Mesendoderm (in vitro differentiated cells): ENCODE measurements at regions not wholly inside any gene's neighbourhood (a gene's known extent, or its start where the extent isn't known, plus 50 kb on each side); places are given as distances from the start of the nearest gene placed in this dataset.

ENCODE experiments used
- DNase-seq: peaks from one replicate; pipeline ENCODE4 v3.0.0; 2013
- H2AK5ac ChIP-seq: 2 replicates; pipeline ENCODE4 v1.6.1; 2013; ENCODE audit warnings: low read length, inconsistent platforms
- H2BK120ac ChIP-seq: 2 replicates; pipeline ENCODE4 v1.6.1; 2013; ENCODE audit warnings: low read depth, mild to moderate bottlenecking, low read length, moderate library complexity, mixed read lengths
- H2BK15ac ChIP-seq: replicated peaks from 2 replicates; pipeline ENCODE4 v1.6.1; 2013; ENCODE audit warnings: low read depth, mild to moderate bottlenecking, moderate library complexity
- H2BK5ac ChIP-seq: 2 replicates; pipeline ENCODE4 v1.6.1; 2013; ENCODE audit warnings: low read length, inconsistent platforms
- H3K18ac ChIP-seq: 2 replicates; pipeline ENCODE4 v1.6.1; 2013; ENCODE audit warnings: mild to moderate bottlenecking, low read length, mixed read lengths
- H3K23ac ChIP-seq: one replicate; pipeline ENCODE4 v1.6.1; 2013; ENCODE audit warnings: low read length
- H3K27ac ChIP-seq: 2 replicates; pipeline ENCODE4 v1.5.1; 2013; ENCODE audit warnings: low read depth, mild to moderate bottlenecking, inconsistent platforms, low read length, moderate library complexity
- H3K27me3 ChIP-seq: 2 replicates; pipeline ENCODE4 v1.6.1; 2013; ENCODE audit warnings: low read length, control low read depth, mild to moderate bottlenecking, inconsistent platforms; ENCODE audit not compliant: insufficient read depth, poor library complexity
- H3K36me3 ChIP-seq: 2 replicates; pipeline ENCODE4 v1.6.1; 2013; ENCODE audit warnings: low read length, inconsistent platforms; ENCODE audit not compliant: control insufficient read depth, insufficient read depth
- H3K4ac ChIP-seq: one replicate; pipeline ENCODE4 v1.6.1; 2013; ENCODE audit warnings: low read depth, mild to moderate bottlenecking, low read length, moderate library complexity
- H3K4me1 ChIP-seq: 2 replicates; pipeline ENCODE4 v1.6.1; 2013; ENCODE audit warnings: low read depth, low read length, inconsistent platforms; ENCODE audit not compliant: control insufficient read depth
- H3K4me2 ChIP-seq: 2 replicates; pipeline ENCODE4 v1.6.1; 2013; ENCODE audit warnings: low read length
- H3K4me3 ChIP-seq: 2 replicates; pipeline ENCODE4 v1.5.1; 2013; ENCODE audit warnings: mild to moderate bottlenecking, low read length
- H3K56ac ChIP-seq: one replicate; pipeline ENCODE4 v1.6.1; 2013; ENCODE audit warnings: low read length
- H3K79me1 ChIP-seq: 2 replicates; pipeline ENCODE4 v1.6.1; 2013; ENCODE audit warnings: low read length, inconsistent platforms
- H3K79me2 ChIP-seq: 2 replicates; pipeline ENCODE4 v1.6.1; 2013; ENCODE audit warnings: mild to moderate bottlenecking, low read length; ENCODE audit not compliant: control insufficient read depth, insufficient read depth
- H3K9ac ChIP-seq: 2 replicates; pipeline ENCODE4 v1.6.1; 2013; ENCODE audit warnings: low read length, inconsistent platforms
- H4K5ac ChIP-seq: one replicate; pipeline ENCODE4 v1.6.1; 2013; ENCODE audit warnings: low read length
- H4K8ac ChIP-seq: one replicate; pipeline ENCODE4 v1.6.1; 2013; ENCODE audit warnings: low read depth, mild to moderate bottlenecking, control low read depth, low read length, moderate library complexity
- WGBS: extraction: QIAGEN DNeasy Blood & Tissue Kit; methylation state at CpG from one replicate; pipeline ENCODE4 v1.1.7; 2013; ENCODE audit warnings: low lambda C conversion rate, missing lambda C conversion rate; ENCODE audit not compliant: insufficient coverage; ENCODE audit errors: extremely low coverage; 5-methylcytosine and 5-hydroxymethylcytosine counted together

DNA sequence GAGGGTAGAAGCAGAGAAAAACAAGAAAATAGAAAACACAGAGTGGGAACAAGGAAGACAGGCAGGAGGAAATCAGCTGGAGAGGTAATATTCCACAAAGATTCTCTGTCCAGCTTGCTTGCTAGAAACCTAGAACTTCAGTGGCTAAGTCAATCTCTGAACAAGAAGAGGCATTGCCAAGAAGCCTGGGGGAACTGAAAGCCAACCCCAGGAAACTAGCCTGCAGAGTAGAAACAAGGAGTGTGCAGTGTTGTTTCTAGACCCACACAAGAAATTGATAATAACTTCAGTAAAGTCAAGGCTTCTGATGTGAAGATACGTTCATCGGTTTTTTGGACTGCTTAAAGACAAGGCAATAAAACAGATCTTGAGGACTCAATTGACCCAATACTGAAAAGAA is 234.5 kb upstream of the MAP3K1 start:
- DNase-seq: no peak
- no peak overlapping the region for H3K4me2 ChIP-seq
- no peaks in the 10 kb centered on the region for H3K79me2 ChIP-seq
- H3K4ac ChIP-seq: no peak overlapping the region
- no peak overlapping the region for H3K27ac ChIP-seq
- WGBS: no CpG with 5 or more reads among the region's 2 CpGs
- H3K23ac ChIP-seq: no peak overlapping the region
- no peak overlapping the region for H3K9ac ChIP-seq
- no peak overlapping the region for H2BK5ac ChIP-seq
- H2BK120ac ChIP-seq: no peak overlapping the region
- no peaks in the 10 kb centered on the region for H3K36me3 ChIP-seq
- no peaks in the 10 kb centered on the region for H3K27me3 ChIP-seq
- no peak overlapping the region for H3K4me3 ChIP-seq
- H4K8ac ChIP-seq: no peak overlapping the region
- H4K5ac ChIP-seq: no peak overlapping the region
- no peak overlapping the region for H2BK15ac ChIP-seq
- no peaks in the 10 kb centered on the region for H3K79me1 ChIP-seq
- H3K56ac ChIP-seq: no peak overlapping the region
- no peak overlapping the region for H3K18ac ChIP-seq
- H2AK5ac ChIP-seq: no peak overlapping the region
- H3K4me1 ChIP-seq: no peaks in the 10 kb centered on the region

- H3K4me1 ChIP-seq: no peaks in the 10 kb centered on the region
- no peak overlapping the region for H3K18ac ChIP-seq
- H2AK5ac ChIP-seq: no peak overlapping the region
- no peak overlapping the region for H2BK120ac ChIP-seq
- H2BK15ac ChIP-seq: no peak overlapping the region
- H3K4me3 ChIP-seq: no peak overlapping the region
- no peak overlapping the region for H3K9ac ChIP-seq
- no peak overlapping the region for H4K8ac ChIP-seq
- H3K4ac ChIP-seq: no peak overlapping the region
- H3K79me1 ChIP-seq: no peaks in the 10 kb centered on the region
- H4K5ac ChIP-seq: no peak overlapping the region
- no peak overlapping the region for H3K27ac ChIP-seq
- H3K27me3 ChIP-seq: no peaks in the 10 kb centered on the region
- H3K4me2 ChIP-seq: no peak overlapping the region
- H3K36me3 ChIP-seq: no peaks in the 10 kb centered on the region
- no peak overlapping the region for H2BK5ac ChIP-seq
- no peaks in the 10 kb centered on the region for H3K79me2 ChIP-seq
- DNase-seq: no peak
- H3K56ac ChIP-seq: no peak overlapping the region
- no peak overlapping the region for H3K23ac ChIP-seq
Observed at GRCh38 chr5:56575821-56576220, 239.5 kb upstream of the MAP3K1 start.

- Histone ChIP-seq H3K4me1 (no peaks in the 10 kb centered on the region), H2AK5ac (no peak overlapping the region), H4K8ac (no peak overlapping the region), H2BK15ac (no peak overlapping the region), H2BK120ac (no peak overlapping the region), H3K36me3 (no peaks in the 10 kb centered on the region), H3K79me1 (no peaks in the 10 kb centered on the region), H3K27me3 (no peaks in the 10 kb centered on the region), H3K18ac (no peak overlapping the region), H3K27ac (no peak overlapping the region), H4K5ac (no peak overlapping the region), H2BK5ac (no peak overlapping the region), H3K56ac (no peak overlapping the region), H3K4ac (no peak overlapping the region), H3K4me3 (no peak overlapping the region), H3K79me2 (no peaks in the 10 kb centered on the region), H3K9ac (no peak overlapping the region), H3K4me2 (no peak overlapping the region), H3K23ac (no peak overlapping the region)
- no peak for DNase-seq
- WGBS: no CpG with 5 or more reads among the region's 1 CpG
Observed at GRCh38 chr5:56574778-56575177, 240.6 kb upstream of the MAP3K1 start.

DNA sequence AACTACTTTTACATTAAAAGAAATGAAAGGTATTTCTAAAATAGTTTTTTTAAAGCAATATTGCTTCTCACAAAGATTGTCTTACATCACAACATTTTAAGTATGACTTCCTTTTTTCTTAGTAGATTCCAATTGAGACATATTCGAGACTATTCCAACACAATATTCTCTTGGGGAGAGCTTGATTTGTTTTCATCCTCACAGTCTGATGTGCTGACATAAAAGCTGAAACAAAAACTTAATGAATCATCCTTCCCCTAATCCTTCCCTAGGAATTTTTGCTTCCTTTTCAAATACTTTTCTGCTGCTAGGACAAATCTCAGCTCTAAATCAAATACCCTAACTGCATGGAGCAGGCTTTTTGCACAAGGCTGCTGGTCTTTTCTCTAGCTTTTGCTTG is 245.8 kb upstream of the MAP3K1 start:
- no peak overlapping the region for H3K18ac ChIP-seq
- H3K4ac ChIP-seq: no peak overlapping the region
- H2BK15ac ChIP-seq: no peak overlapping the region
- no peak overlapping the region for H3K4me3 ChIP-seq
- no peaks in the 10 kb centered on the region for H3K36me3 ChIP-seq
- H4K5ac ChIP-seq: no peak overlapping the region
- no peak overlapping the region for H3K23ac ChIP-seq
- no peak overlapping the region for H2BK5ac ChIP-seq
- no peak overlapping the region for H2BK120ac ChIP-seq
- no peak overlapping the region for H3K4me2 ChIP-seq
- H3K79me2 ChIP-seq: no peaks in the 10 kb centered on the region
- no peak overlapping the region for H4K8ac ChIP-seq
- H2AK5ac ChIP-seq: no peak overlapping the region
- no peak overlapping the region for H3K27ac ChIP-seq
- no peak overlapping the region for H3K9ac ChIP-seq
- H3K79me1 ChIP-seq: no peaks in the 10 kb centered on the region
- DNase-seq: no peak
- H3K4me1 ChIP-seq: no peaks in the 10 kb centered on the region
- no CpG with 5 or more reads among the region's 1 CpG for WGBS
- no peak overlapping the region for H3K56ac ChIP-seq
- no peaks in the 10 kb centered on the region for H3K27me3 ChIP-seq

DNA sequence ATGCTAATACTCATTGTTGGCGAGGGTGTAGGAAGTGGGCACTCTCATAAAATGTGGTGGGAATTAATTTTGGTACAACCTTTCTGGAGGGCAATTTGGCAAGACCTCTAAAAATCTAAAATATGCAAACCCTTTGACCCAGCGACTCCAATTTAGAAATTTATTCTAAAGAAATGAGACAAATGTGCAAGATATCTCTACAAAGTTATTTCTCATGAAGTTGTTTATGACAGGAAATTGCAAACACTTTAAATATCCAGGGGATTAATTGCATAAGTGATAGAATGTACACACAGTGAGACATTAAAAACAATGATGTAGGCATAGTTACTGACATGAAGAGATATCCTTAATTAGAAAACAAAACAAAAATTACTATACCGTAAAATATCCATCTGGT is 246.3 kb upstream of the MAP3K1 start:
- H3K36me3 ChIP-seq: no peaks in the 10 kb centered on the region
- no peak overlapping the region for H2BK15ac ChIP-seq
- H3K79me2 ChIP-seq: no peaks in the 10 kb centered on the region
- H3K4ac ChIP-seq: no peak overlapping the region
- H2BK5ac ChIP-seq: no peak overlapping the region
- no peak overlapping the region for H4K8ac ChIP-seq
- no peak overlapping the region for H3K4me2 ChIP-seq
- no peak for DNase-seq
- no peak overlapping the region for H3K18ac ChIP-seq
- H3K27ac ChIP-seq: no peak overlapping the region
- H3K4me1 ChIP-seq: no peaks in the 10 kb centered on the region
- H3K23ac ChIP-seq: no peak overlapping the region
- H3K4me3 ChIP-seq: no peak overlapping the region
- H3K27me3 ChIP-seq: no peaks in the 10 kb centered on the region
- no peak overlapping the region for H3K9ac ChIP-seq
- H2AK5ac ChIP-seq: no peak overlapping the region
- WGBS: no CpG with 5 or more reads among the region's 3 CpGs
- no peak overlapping the region for H3K56ac ChIP-seq
- H4K5ac ChIP-seq: no peak overlapping the region
- H3K79me1 ChIP-seq: no peaks in the 10 kb centered on the region
- no peak overlapping the region for H2BK120ac ChIP-seq

DNA sequence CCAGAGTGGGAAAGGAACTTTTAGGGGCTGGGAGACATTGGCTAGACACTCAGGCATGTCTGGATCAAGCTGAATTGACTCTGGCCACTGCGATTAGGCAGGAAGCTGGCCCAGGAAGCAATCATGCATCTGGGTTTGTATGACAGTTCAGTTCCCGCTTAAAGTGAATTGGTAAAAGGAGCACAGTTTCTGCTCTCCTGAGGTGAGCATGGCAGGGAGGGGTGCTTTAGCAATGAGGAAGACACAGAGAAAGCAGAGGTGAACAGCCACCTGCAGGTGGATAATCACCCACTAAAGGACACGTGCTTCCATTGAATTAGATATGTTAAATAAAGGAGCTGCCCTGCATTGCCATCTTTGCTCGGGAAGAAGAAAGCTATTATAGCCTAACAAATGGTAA is 248.1 kb upstream of the MAP3K1 start:
- H3K4ac ChIP-seq: no peak overlapping the region

More for the DNA sequence above, 248.1 kb upstream of the MAP3K1 start:
- no peak overlapping the region for H2BK5ac ChIP-seq
- H4K5ac ChIP-seq: no peak overlapping the region
- no peaks in the 10 kb centered on the region for H3K36me3 ChIP-seq
- H3K4me2 ChIP-seq: no peak overlapping the region
- H3K27ac ChIP-seq: no peak overlapping the region
- no peak overlapping the region for H3K23ac ChIP-seq
- no peak overlapping the region for H2AK5ac ChIP-seq
- H3K4me3 ChIP-seq: no peak overlapping the region
- no peaks in the 10 kb centered on the region for H3K79me1 ChIP-seq
- H3K18ac ChIP-seq: no peak overlapping the region
- H3K4me1 ChIP-seq: no peaks in the 10 kb centered on the region
- H2BK15ac ChIP-seq: no peak overlapping the region
- DNase-seq: no peak
- H2BK120ac ChIP-seq: no peak overlapping the region
- no peak overlapping the region for H4K8ac ChIP-seq
- WGBS: no CpG with 5 or more reads among the region's 4 CpGs
- H3K56ac ChIP-seq: no peak overlapping the region
- H3K9ac ChIP-seq: no peak overlapping the region
- H3K79me2 ChIP-seq: no peaks in the 10 kb centered on the region
- no peaks in the 10 kb centered on the region for H3K27me3 ChIP-seq
